Tibial artery (tissue), 4 donors: ENCODE measurements at regions not wholly inside any gene's neighbourhood (a gene's known extent, or its start where the extent isn't known, plus 50 kb on each side); places are given as distances from the start of the nearest gene placed in this dataset.

Experiments
- DNase-seq, 2 donors: peaks; one replicate each; pipeline ENCODE4 v3.0.0-alpha.2; 2019
- H3K27ac ChIP-seq, 2 donors: fragments of 200-600 bp; sonication (generic) in 1 of 2; 1 replicate in 1 of 2; 2 replicates in 1 of 2; pipeline ENCODE4 v1.5.1; 2018 to 2019; ENCODE audit warnings: mild to moderate bottlenecking in 1 of 2
- H3K27me3 ChIP-seq, 2 donors: fragments of 200-600 bp; sonication (generic) in 1 of 2; one replicate each; pipeline versions ENCODE4 v1.5.1 to v1.6.0; 2016 to 2019
- H3K36me3 ChIP-seq, 3 donors: fragments of 200-600 bp; sonication (generic) in 2 of 3; one replicate each; pipeline ENCODE4 v1.5.1; 2016 to 2019; ENCODE audit warnings: mild to moderate bottlenecking in 2 of 3
- H3K4me1 ChIP-seq, 4 donors: fragments of 200-600 bp; sonication (generic) in 2 of 4; 1 replicate in 3 of 4; 2 replicates in 1 of 4; pipeline ENCODE4 v1.5.1; 2016 to 2019
- H3K4me3 ChIP-seq, 2 donors: fragments of 200-600 bp; sonication (generic) in 1 of 2; 1 replicate in 1 of 2; 2 replicates in 1 of 2; pipeline ENCODE4 v1.5.1; 2018 to 2019; ENCODE audit warnings: mild to moderate bottlenecking in 2 of 2
- H3K9me3 ChIP-seq, 3 donors: fragments of 200-600 bp; sonication (generic) in 1 of 3; one replicate each; pipeline ENCODE4 v1.5.1; 2016 to 2019
- CTCF ChIP-seq, 2 experiments: fragments of 200-600 bp in 1 of 2; fragments of 450-650 bp in 1 of 2; IDR thresholded peaks; one replicate each; pipeline ENCODE4 v1.5.1; 2017 to 2019; ENCODE audit warnings: antibody characterized with exemption in 2 of 2, mild to moderate bottlenecking in 1 of 2, moderate library complexity in 1 of 2
- intact Hi-C: fragments of 100-400 bp; cut with DNase I; formaldehyde crosslinking; loops from one replicate; pipeline ENCODE4 v1.15.0; 2023; ENCODE audit warnings: low total_unique reads

DNA sequence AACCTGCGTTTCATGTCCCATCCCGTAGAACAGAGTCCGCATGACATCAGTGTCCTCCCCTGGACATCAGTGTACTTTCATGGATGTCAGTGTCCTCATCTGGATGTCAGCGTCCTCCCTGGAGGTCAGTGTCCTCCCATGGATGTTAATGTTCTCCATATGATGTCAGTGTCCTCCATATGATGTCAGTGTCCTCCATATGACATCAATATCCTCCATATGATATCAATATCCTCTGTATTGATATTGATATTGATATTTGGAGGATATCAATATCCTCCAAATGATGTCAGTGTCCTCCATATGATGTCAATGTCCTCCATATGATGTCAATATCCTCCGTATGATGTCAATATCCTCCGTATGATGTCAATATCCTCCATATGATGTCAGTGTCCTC, 284.9 kb downstream of the AJAP1 start:
- DNase-seq, result no peak
- Histone ChIP-seq H3K4me3 (no peak overlapping the region), H3K27me3 (no peaks in the 10 kb centered on the region), H3K4me1 (peaks cover 0 to 57% (median 33%) of the 10 kb centered on the region in 4 donors), H3K27ac (no peak overlapping the region), H3K9me3 (no peaks in the 10 kb centered on the region), H3K36me3 (no peaks in the 10 kb centered on the region)
- no peak for TF ChIP-seq CTCF (IDR thresholded peaks at IDR 0.05)
- intact Hi-C loops, result no loop called here

DNA sequence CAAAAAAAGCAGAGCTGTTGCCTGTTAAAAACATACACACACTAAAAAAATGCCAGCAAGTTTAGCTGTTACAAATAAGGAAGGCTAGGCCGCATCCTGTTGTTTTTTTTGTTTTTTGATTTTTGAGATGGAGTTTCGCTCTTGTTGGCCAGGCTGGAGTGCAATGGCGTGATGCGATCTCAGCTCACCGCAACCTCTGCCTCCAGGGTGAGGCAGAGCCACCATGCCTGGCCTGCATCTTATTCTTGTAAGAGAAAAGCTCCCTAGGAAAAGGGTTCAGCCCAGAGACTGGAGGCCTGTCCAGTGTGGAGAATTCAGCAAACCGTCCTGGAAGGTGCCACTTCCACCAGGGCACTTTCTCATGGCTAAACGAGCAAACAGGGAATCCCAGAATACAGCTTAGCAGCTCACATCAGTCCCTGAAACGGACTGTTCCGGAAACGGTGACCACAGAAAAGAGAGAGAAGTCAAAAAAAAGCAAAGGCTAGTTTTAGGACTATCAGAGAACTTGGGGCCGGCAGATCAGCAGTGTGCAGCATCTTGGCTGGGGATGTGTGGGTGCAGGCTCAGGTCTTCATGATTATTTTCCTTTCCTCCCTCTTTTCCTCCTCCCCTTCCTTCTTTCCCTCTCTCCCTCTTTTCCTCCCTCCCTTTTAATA, 283.6 kb downstream of the AJAP1 start:
- no peak for DNase-seq
- Histone ChIP-seq H3K27ac (peak overlapping the region; percentile 9 to 20), H3K4me1 (peaks cover 0 to 44% (median 28%) of the 10 kb centered on the region in 4 donors), H3K4me3 (no peak overlapping the region), H3K9me3 (no peaks in the 10 kb centered on the region), H3K36me3 (no peaks in the 10 kb centered on the region), H3K27me3 (no peaks in the 10 kb centered on the region)
- intact Hi-C loops, result no loop called here
- TF ChIP-seq CTCF (IDR thresholded peaks at IDR 0.05), result no peak

DNA sequence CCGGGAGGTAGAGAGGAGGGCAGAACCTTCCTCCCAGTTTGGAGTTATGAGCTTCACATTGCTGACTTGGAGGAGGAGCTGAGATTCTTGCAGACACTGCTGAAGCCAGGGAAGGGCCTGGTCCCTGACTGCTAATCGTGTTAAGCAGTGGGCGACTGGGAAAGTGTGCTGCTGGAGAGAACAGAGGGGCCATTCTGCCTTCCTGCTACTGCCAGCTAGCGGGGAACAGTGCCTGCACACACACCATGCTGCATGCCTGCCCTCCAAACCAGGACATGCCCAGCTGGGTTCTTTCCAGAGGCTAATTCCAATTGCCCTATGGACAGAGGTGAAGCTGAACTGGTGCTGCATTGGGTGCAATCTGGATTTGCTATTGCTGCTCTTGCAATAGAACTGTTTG, 281.4 kb downstream of the AJAP1 start:
- Histone ChIP-seq H3K9me3 (no peaks in the 10 kb centered on the region), H3K27me3 (no peaks in the 10 kb centered on the region), H3K36me3 (no peaks in the 10 kb centered on the region), H3K4me3 (no peak overlapping the region), H3K4me1 (peaks cover 0 to 36% (median 20%) of the 10 kb centered on the region in 4 donors), H3K27ac (peak overlapping the region in 1 of 2 donors; percentile 12)
- intact Hi-C loops, result no loop called here
- TF ChIP-seq CTCF (IDR thresholded peaks at IDR 0.05), result no peak
- no peak for DNase-seq

DNA sequence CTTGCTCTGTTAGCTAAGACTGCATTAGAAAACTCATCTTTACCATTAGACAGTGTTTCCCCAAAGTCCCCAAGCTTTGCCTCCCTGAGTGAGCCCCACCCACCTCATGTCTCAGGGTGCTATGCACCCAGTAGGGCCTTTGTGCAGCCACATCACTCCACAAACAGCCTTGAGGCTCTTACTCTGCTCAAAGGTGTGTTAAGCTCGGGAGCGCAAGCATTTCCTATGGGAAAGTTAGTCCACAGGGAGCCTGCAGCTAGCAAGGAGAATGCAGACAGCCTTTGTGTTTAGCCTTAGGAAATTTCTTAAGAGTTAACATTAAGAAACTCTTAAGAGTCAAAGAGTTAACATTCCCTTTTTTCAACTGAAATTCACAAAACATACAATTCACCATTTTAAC, 278.8 kb downstream of the AJAP1 start:
- Histone ChIP-seq H3K36me3 (no peaks in the 10 kb centered on the region), H3K4me3 (no peak overlapping the region), H3K9me3 (no peaks in the 10 kb centered on the region), H3K4me1 (peaks cover 0 to 37% (median 20%) of the 10 kb centered on the region in 4 donors), H3K27me3 (no peaks in the 10 kb centered on the region), H3K27ac (no peak overlapping the region)
- DNase-seq, result no peak
- TF ChIP-seq CTCF (IDR thresholded peaks at IDR 0.05), result no peak
- intact Hi-C loops, result no loop called here

DNA sequence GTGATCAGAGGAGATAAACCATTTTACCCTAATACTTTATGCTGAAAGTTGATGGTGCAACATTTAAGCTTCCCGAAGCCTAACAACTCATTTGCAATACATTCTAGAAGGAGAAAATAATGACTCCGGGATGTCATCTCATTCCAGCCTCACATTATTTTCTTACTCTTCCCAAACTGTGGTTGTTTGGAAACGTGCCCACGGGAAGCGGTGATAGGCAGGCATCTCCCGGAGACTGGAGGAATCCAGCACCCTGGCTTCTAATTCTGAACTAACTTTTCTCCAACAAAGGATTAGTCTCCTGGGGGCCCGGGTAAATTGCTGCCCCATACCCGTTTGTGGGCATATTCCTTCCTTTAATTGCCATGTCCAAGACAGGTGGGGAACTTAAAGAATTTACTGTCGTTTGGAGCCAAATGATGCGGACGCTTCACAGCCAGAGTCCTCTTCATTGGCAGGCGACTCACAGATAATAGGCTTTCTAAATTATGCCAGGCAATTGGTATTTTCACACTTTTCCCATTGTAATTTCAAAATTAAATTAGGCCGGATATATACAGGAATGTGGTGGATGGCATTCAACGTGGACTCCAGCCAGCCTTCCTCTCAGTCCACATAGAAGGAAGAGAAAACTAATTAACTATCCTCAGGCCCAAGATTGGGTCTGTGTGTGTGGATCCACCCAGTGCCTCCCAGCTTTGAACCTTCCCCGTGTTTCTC, 278.1 kb downstream of the AJAP1 start:
- H3K27ac ChIP-seq, result no peak overlapping the region
- intact Hi-C loops, result no loop called here
- no peaks in the 10 kb centered on the region for H3K27me3 ChIP-seq
- TF ChIP-seq CTCF (IDR thresholded peaks at IDR 0.05), result no peak
- H3K9me3 ChIP-seq, result no peaks in the 10 kb centered on the region
- DNase-seq, result no peak
- H3K4me1 ChIP-seq, result peaks cover 0 to 30% (median 15%) of the 10 kb centered on the region in 4 donors
- H3K36me3 ChIP-seq, result no peaks in the 10 kb centered on the region
- H3K4me3 ChIP-seq, result no peak overlapping the region
